Karpas-422 (cell line): ENCODE measurements at regions not wholly inside any gene's neighbourhood (a gene's known extent, or its start where the extent isn't known, plus 50 kb on each side); places are given as distances from the start of the nearest gene placed in this dataset.

Source experiments
- DNase-seq: peaks from one replicate; pipeline ENCODE4 v3.0.0-alpha.2; 2015
- H2AFZ ChIP-seq: fragments of 200-600 bp; sonication (generic); 2 replicates; pipeline ENCODE4 v1.6.1; 2014; ENCODE audit warnings: antibody characterized with exemption, low read length, mixed read lengths
- H3K27ac ChIP-seq: fragments of 200-600 bp; sonication (generic); 2 replicates; pipeline ENCODE4 v1.5.1; 2014; ENCODE audit warnings: mild to moderate bottlenecking, low read length, moderate library complexity
- H3K27me3 ChIP-seq: fragments of 200-600 bp; sonication (generic); 2 replicates; pipeline ENCODE4 v1.6.1; 2014; ENCODE audit warnings: low read length, mixed read lengths
- H3K36me3 ChIP-seq: fragments of 200-600 bp; sonication (generic); 2 replicates; pipeline ENCODE4 v1.6.1; 2014; ENCODE audit warnings: low read length, mixed read lengths; ENCODE audit not compliant: insufficient read depth
- H3K4me1 ChIP-seq: fragments of 200-600 bp; sonication (generic); 2 replicates; pipeline ENCODE4 v1.6.1; 2014; ENCODE audit warnings: mild to moderate bottlenecking, low read length, mixed read lengths
- H3K4me2 ChIP-seq: fragments of 200-600 bp; sonication (generic); 2 replicates; pipeline ENCODE4 v1.6.1; 2014; ENCODE audit warnings: low read length, low read depth, mild to moderate bottlenecking; ENCODE audit not compliant: poor library complexity, severe bottlenecking
- H3K4me3 ChIP-seq: fragments of 200-600 bp; sonication (generic); 2 replicates; pipeline ENCODE4 v1.5.1; 2014; ENCODE audit warnings: mild to moderate bottlenecking, antibody characterized with exemption, low read length, mixed read lengths
- H3K79me2 ChIP-seq: fragments of 200-600 bp; sonication (generic); 2 replicates; pipeline ENCODE4 v1.6.1; 2014; ENCODE audit warnings: mild to moderate bottlenecking, low read length, mixed read lengths
- H3K9ac ChIP-seq: fragments of 200-600 bp; sonication (generic); 2 replicates; pipeline ENCODE4 v1.6.0; 2014; ENCODE audit warnings: low read length
- H3K9me2 ChIP-seq: fragments of 200-600 bp; sonication (generic), shearing (Covaris generic); replicated peaks from 2 replicates; pipeline ENCODE4 v1.6.0; 2014; ENCODE audit warnings: mild to moderate bottlenecking, low read length, moderate library complexity; ENCODE audit not compliant: insufficient read depth
- H3K9me3 ChIP-seq: fragments of 300-700, 200-600 bp; sonication (generic); 2 replicates; pipeline ENCODE4 v1.6.1; 2014; ENCODE audit warnings: low read length, mixed read lengths
- H4K20me1 ChIP-seq: fragments of 200-600 bp; sonication (generic); 2 replicates; pipeline ENCODE4 v1.6.1; 2014; ENCODE audit warnings: mild to moderate bottlenecking, antibody characterized with exemption, low read length, low read depth; ENCODE audit not compliant: insufficient read depth

GRCh38 chr5:54927097-54927746, 58.2 kb downstream of the ESM1 start:
- H3K9me2 ChIP-seq = no peaks in the 10 kb centered on the region
- no peak for DNase-seq
- no peak overlapping the region for H3K9ac ChIP-seq
- no peaks in the 10 kb centered on the region for H3K9me3 ChIP-seq
- no peaks in the 10 kb centered on the region for H3K27me3 ChIP-seq
- no peak overlapping the region for H2AFZ ChIP-seq
- H3K4me2 ChIP-seq = no peak overlapping the region
- H3K4me1 ChIP-seq = no peaks in the 10 kb centered on the region
- H3K36me3 ChIP-seq = no peaks in the 10 kb centered on the region
- H3K4me3 ChIP-seq = no peak overlapping the region
- no peak overlapping the region for H3K27ac ChIP-seq
- H3K79me2 ChIP-seq = no peaks in the 10 kb centered on the region
- no peaks in the 10 kb centered on the region for H4K20me1 ChIP-seq

- Histone ChIP-seq H3K4me2 (no peak overlapping the region), H2AFZ (no peak overlapping the region), H3K9me3 (no peaks in the 10 kb centered on the region), H3K9me2 (no peaks in the 10 kb centered on the region), H3K27me3 (no peaks in the 10 kb centered on the region), H3K4me3 (no peak overlapping the region), H3K27ac (no peak overlapping the region), H3K4me1 (no peaks in the 10 kb centered on the region), H4K20me1 (no peaks in the 10 kb centered on the region), H3K9ac (no peak overlapping the region), H3K36me3 (no peaks in the 10 kb centered on the region), H3K79me2 (no peaks in the 10 kb centered on the region)
- no peak for DNase-seq
Measured at GRCh38 chr5:54924487-54924886, 60.9 kb downstream of the ESM1 start.

GRCh38 chr5:54917323-54917722, 68.1 kb downstream of the ESM1 start:
- Histone ChIP-seq H3K4me3 (no peak overlapping the region), H3K79me2 (no peaks in the 10 kb centered on the region), H3K9ac (no peak overlapping the region), H4K20me1 (no peaks in the 10 kb centered on the region), H2AFZ (no peak overlapping the region), H3K4me2 (no peak overlapping the region), H3K9me2 (no peaks in the 10 kb centered on the region), H3K36me3 (no peaks in the 10 kb centered on the region), H3K27ac (no peak overlapping the region), H3K9me3 (no peaks in the 10 kb centered on the region), H3K4me1 (no peaks in the 10 kb centered on the region), H3K27me3 (no peaks in the 10 kb centered on the region)
- no peak for DNase-seq

GRCh38 chr5:54915466-54916027, 69.8 kb downstream of the ESM1 start:
- Histone ChIP-seq H3K79me2 (no peaks in the 10 kb centered on the region), H3K27me3 (no peaks in the 10 kb centered on the region), H3K9me2 (no peaks in the 10 kb centered on the region), H3K36me3 (no peaks in the 10 kb centered on the region), H3K4me3 (no peak overlapping the region), H3K9ac (no peak overlapping the region), H3K27ac (no peak overlapping the region), H3K4me1 (no peaks in the 10 kb centered on the region), H2AFZ (no peak overlapping the region), H3K4me2 (no peak overlapping the region), H3K9me3 (no peaks in the 10 kb centered on the region), H4K20me1 (no peaks in the 10 kb centered on the region)
- DNase-seq = no peak

- H3K9me3 ChIP-seq = no peaks in the 10 kb centered on the region
- no peak overlapping the region for H2AFZ ChIP-seq
- no peaks in the 10 kb centered on the region for H3K4me1 ChIP-seq
- H4K20me1 ChIP-seq = no peaks in the 10 kb centered on the region
- H3K4me2 ChIP-seq = no peak overlapping the region
- H3K36me3 ChIP-seq = no peaks in the 10 kb centered on the region
- DNase-seq = no peak
- H3K27me3 ChIP-seq = no peaks in the 10 kb centered on the region
- no peak overlapping the region for H3K4me3 ChIP-seq
- no peak overlapping the region for H3K9ac ChIP-seq
- no peak overlapping the region for H3K27ac ChIP-seq
- no peaks in the 10 kb centered on the region for H3K79me2 ChIP-seq
- no peaks in the 10 kb centered on the region for H3K9me2 ChIP-seq
Measured at GRCh38 chr5:54912021-54912420, 73.4 kb downstream of the ESM1 start.

- Histone ChIP-seq H3K9ac (no peak overlapping the region), H3K4me3 (no peak overlapping the region), H2AFZ (no peak overlapping the region), H3K9me2 (no peaks in the 10 kb centered on the region), H3K36me3 (no peaks in the 10 kb centered on the region), H3K79me2 (no peaks in the 10 kb centered on the region), H3K27me3 (no peaks in the 10 kb centered on the region), H3K4me1 (no peaks in the 10 kb centered on the region), H3K9me3 (no peaks in the 10 kb centered on the region), H3K27ac (no peak overlapping the region), H3K4me2 (no peak overlapping the region), H4K20me1 (no peaks in the 10 kb centered on the region)
- no peak for DNase-seq
Measured at GRCh38 chr5:54909911-54910870, 75.2 kb downstream of the ESM1 start.

GRCh38 chr5:54908774-54909525, 76.4 kb downstream of the ESM1 start:
- H3K9me2 ChIP-seq = no peaks in the 10 kb centered on the region
- DNase-seq = no peak
- no peak overlapping the region for H2AFZ ChIP-seq
- no peaks in the 10 kb centered on the region for H3K9me3 ChIP-seq
- no peaks in the 10 kb centered on the region for H3K27me3 ChIP-seq
- H4K20me1 ChIP-seq = no peaks in the 10 kb centered on the region
- H3K4me2 ChIP-seq = no peak overlapping the region
- H3K4me3 ChIP-seq = no peak overlapping the region
- H3K4me1 ChIP-seq = no peaks in the 10 kb centered on the region
- no peak overlapping the region for H3K27ac ChIP-seq
- no peak overlapping the region for H3K9ac ChIP-seq
- H3K36me3 ChIP-seq = no peaks in the 10 kb centered on the region
- H3K79me2 ChIP-seq = no peaks in the 10 kb centered on the region
